ENCODE measurements at regions not wholly inside any gene's neighbourhood (a gene's known extent, or its start where the extent isn't known, plus 50 kb on each side); places are given as distances from the start of the nearest gene placed in this dataset.
A peak's percentile ranks its signal among the peaks of the same experiment; 100 is the strongest.
"Not testable (repeated sequence)": the region's sequence is repeated elsewhere in the genome, so short reads cannot be mapped to it uniquely, and the experiment has no call there.

DNA sequence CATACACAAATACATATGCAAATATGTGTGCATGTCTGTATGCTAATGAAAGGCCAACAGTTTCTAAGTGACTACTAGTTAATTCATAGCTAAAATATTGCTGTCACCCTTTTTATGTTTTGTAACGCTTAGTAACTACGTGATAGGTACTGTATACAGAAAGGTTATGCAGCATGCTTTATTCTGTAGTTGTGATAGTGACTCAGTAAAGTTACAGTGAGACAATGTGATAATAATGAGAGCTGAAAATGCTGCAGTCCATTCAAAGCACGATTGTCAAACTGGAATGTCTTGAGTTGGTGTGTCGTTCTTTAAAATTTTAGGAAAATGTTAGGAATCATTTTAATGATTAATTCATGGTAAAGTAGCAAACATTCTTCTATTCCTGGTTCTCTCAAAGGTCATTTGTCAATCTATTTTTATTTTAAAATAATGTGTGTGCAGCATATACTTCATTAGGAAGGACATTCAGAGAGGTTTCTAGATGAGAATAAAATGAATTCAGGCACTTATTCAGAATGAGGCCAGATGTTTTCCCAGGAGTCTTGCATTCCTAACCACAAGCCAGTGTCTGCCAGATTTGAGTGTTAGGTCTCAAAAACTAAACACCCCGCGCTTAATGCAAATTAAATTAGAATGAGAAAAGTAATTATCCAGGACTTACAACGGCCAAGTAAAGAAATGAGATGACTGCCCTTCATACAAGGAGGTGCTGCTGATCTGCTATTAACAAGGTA is 408.8 kb upstream of the FZD8 start:
- DNase-seq (ENCODE audit: low spot score) = no peak

DNA sequence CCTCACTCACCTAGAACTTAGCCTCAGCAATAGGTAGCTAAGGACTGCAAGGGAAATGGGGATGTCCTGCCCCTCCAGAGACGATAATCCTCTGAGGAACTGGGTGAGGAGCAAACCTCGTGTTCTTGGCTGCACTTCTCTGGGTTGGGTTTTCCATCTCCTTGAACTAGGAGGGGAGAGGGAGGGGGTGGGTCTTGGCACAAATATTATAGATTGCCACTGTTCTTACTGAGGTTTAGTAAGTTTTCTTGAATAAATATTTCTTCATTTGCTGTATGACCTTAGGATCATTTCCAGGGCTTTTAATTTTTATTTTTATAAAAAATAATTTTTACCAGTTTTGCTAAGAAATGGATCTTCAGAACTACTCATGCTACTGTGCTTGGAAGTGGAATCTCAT is 406.7 kb upstream of the FZD8 start:
- no peak for DNase-seq (ENCODE audit: low spot score)

DNA sequence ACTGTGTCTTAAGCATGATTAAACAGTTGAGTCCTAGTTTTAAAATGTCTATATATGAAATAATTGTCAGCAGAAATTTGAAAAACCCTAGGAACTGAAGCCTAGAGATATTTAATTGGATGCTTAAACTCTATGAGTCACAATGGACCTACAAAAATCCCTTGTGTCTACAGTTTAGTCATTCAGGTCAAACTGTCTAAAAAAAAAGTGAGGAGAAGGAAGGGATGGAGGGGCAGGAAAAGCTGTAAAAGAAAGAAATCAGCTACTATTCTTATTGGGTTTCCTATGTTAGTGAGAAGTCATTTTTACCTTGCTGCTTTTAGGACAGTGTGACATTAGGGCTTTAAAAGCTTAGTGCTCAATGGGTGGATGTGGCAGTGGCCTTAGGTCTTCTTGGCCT is 406.1 kb upstream of the FZD8 start:
- DNase-seq (ENCODE audit: low spot score) = no peak

DNA sequence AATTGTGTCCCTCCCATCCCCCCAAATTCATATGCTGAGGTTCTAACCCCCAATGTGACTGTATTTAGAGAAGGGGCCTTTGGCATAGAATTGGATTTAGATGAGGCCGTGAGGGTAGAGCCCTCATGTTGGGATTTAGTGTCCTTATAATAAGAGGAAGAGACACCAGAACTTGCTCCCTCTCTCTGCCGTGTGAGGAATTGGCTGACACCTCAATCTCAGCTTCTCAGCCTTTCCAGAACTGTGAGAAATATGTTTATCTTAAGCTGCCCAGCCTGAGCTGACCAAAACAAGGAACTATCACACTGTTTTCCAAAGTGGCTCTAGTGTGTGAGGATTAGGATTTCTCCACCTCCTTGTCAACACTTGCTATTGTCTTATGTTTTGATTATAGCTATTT is 400.0 kb upstream of the FZD8 start:
- DNase-seq (ENCODE audit: low spot score) = no peak

DNA sequence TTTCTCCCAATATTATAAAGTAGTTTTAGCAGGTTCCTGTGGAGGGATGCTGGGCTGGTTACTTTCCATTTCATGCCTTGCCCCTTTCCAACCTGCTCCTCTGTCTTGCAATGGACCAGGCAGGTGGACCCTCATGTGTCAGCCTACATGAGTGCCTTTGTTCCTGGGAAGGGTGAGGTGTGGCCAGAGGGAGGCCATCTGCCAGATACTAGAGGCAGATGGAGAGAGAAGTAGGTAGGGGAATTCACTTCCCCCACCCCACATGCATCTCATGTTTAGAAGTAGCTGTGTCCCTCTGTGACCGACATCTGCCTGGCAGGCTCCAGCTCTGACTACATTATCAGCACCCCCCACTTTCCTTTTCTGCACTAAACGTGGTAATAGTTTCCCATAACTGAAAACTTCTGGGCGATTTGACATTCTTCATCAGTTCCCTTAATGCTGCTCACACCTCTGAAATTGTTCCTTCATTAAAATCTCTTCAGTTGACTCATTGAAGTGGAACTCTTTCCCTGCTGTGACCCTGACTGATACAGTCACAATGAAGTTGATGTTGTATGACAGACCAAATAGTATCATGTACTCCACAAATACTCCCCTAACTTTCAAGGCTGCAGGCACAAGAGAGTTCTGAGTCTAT is 396.3 kb upstream of the FZD8 start:
- DNase-seq (ENCODE audit: low spot score) = no peak

DNA sequence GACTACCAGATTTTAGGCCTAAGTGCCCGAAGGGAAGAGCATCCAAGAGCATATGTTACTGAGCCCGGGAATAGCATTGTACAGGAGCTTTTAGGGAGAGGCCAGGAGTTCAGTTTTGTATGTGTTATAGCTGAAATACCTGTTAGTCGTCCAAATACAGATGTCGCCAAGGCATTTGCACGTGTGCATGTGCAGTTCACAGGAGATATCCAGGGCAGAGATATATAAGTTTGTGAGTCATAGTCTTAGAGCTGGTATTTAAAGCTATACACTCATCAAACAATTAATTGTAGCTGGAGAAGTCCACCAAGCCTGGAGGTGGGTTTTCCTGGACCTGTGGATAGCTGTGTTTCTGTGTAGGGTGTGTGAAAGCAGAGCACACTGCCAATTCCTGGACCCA is 394.0 kb upstream of the FZD8 start:
- no peak for DNase-seq (ENCODE audit: low spot score)

DNA sequence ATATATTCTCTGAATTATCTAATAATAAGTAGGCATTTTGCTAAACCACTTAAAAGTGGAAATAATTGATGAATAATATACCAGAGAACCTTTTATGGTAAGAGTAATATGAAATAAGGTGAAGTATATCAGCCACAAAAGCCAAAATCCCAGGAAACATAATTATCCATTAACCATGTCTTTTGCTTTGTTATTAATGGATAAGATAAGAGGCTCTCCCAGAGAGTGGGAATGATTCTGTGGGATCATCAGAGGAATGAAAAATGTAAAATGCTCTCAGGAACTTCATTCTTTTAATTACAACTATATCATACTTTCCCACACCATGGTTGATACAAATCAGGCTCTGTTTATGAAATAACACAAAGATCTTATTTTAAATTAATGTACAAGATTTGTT is 391.7 kb upstream of the FZD8 start:
- DNase-seq (ENCODE audit: low spot score) = no peak

DNA sequence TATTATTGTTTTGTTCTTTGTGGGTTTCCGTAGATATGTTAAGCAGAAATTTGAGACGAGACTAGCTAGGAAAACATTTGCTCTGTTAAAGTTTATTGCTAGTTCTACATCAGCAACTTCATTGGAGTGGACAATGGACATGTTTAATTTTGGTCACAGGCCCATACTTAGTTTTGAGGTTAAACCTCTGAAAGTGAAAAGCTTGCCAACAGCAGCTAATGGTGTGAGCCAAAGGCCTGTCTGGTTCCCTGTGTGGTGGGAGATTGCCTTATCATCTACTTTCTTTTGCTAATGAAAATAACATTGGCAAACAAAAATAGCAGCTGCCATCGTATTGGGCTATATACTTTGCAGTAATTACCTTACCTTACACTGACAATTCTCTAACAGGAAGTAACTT is 388.4 kb upstream of the FZD8 start:
- no peak for DNase-seq (ENCODE audit: low spot score)

DNA sequence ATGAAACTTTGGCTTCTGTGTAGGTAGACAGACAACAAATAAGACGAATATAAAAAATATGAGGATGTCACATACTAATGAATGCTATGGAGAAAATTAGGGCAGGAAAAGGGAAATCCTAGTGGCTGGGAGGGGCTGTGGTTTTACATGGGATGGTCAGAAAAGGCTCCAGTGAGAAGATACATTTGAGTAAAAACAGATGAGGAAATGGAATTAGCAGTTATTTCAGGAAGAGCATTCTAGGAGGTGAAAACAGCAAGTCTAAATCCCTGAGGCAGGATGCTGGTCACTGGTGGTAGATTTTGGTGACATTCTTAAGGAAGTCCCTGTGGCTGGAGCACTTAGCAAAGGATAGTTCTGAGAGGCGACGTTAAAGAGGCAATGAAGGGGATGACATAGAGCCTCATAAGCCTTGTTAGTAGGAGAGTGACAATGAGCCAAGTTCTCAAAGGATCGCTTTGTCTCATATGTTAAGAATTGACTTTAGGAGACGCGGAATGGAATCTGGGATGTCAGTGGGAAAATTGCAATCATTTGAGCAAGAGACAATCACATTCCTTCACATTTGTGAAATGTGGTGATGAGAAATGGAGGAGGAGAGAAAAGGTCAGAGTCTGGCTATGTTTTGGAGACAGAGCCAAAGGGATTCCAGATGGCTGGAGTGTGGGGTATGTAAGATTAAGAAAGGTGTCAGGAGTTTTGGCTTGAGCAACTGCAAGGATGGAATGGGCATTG is 384.7 kb upstream of the FZD8 start:
- DNase-seq (ENCODE audit: low spot score) = no peak

DNA sequence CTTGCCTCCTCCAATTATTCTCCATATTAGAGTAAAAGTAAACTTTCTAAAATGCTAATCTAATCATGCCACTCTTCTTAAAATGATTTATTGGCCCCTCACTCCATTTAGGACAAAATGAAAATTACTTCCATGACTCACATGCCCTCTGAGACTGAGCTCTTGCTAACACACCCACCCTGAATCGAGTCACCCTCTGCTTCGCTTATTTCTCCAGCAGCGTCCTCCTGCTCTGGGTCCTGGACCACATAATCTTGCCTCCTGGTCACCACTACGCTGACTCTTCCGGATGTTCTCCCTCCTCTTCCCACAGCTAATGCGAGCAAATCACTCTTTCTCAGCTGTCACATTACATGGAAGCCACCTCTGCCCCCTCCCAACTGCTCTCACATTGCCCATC is 384.0 kb upstream of the FZD8 start:
- no peak for DNase-seq (ENCODE audit: low spot score)

DNA sequence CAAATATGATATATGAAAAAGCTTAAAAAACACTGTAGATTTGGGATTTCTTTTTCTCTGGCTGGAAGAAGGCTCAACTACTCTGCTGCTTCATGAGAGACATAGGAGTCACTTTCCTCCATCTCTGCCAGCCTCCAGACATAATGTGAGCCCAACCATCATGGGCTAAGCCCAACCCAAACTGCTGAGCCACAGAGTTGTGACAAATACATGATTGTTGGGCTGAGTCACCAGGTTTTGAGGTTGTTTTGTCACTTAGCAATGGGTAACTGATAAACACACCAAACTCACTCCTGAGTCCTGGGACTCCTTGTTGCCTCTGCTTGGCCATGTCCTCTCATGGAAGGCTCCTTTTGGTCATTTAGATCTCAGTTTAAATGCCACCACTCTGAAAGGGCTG is 381.8 kb upstream of the FZD8 start:
- DNase-seq (ENCODE audit: low spot score) = peak; percentile 2

DNA sequence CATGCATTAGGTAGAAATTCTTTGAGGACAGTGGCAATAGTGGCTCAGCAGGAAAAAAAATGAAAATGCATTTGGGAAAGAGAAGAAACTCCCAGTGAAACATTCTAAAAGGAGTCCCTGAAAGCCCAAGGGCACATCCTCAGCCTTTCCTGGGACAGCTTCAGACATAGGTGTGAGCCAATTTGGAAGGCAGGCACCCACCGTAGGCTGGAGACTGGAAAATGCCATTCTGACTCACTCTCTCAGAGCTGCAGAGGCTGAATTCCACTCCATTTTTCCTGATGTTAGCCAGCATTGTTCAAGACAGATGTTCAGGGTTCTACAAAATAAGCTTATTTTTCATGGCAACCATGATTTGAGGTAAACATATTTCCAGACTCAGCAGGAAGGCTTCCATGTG is 379.0 kb upstream of the FZD8 start:
- DNase-seq (ENCODE audit: low spot score) = no peak

DNA sequence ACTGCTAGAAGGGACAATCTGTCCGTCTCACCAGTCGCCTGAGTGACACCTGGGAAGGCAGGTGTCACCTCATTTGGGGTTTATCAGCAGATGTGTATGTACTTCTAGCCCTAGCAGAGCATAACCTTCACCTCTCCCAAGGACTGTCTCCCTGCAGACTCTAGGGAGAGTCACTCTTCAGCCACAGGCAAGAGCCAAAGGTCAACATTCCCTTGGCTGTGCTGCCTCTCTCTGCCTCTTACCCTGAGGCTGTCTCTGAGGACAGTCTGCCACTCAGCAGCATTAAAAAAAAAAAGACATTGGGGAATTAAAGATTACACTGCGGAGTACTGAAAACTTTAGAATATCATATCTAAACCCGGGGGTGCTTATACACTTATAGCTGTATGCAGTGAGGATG is 377.7 kb upstream of the FZD8 start:
- no peak for DNase-seq (ENCODE audit: low spot score)

DNA sequence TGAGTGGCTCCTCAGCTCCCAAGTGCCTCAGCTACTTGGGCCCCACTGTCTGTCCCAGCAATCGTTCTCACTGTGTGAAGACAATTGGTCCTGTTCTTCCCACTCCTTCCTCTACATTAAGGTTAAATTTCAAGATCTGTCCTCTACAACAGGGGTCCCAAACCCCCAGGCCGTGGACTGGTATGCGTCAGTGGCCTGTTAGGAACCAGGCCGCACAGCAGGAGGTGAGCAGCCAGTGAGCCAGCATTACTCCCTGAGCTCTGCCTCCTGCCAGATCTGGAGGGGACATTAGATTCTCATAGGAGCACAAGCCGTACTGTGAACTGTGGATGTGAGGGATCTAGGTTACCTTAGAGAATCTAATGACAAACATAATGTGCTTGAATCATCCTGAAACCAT is 376.9 kb upstream of the FZD8 start:
- no peak for DNase-seq (ENCODE audit: low spot score)

DNA sequence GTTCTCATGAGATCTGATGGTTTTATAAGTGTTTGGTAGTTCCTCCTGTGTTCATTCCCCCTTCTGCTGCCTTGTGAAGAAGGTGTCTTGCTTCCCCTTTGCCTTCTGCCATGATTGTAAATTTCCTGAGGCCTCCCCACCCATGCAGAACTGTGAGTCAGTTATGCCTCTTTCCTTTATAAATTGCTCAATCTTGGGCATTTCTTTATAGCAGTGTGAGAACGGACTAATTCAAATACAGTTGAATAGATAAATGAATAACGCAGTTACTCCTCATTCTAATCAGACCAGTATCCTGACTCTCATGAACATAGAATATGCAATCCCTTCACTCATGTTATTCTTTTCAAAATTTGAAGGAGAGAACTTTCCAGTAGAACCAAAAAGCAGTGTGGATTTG is 375.0 kb upstream of the FZD8 start:
- DNase-seq (ENCODE audit: low spot score) = no peak

DNA sequence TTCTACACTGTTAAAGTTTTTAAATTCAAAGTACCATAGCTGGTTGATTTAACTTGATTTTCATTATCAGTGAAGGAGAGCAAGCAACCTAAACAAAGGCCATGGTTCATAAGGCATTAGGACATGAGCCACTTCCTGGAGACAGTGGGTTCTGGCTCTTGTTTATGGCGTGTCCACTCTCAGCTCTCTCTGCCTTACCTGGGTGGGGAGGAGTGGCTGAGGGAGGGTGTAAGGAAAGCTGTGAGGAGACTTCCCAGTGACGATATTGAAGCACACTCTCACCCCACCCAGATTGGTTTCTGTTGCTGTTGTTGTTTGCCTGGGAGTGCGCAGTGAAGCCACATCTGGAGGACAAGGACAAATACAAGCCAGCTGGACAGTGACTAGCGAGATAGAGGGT is 365.3 kb upstream of the FZD8 start:
- no peak for DNase-seq (ENCODE audit: low spot score)

DNA sequence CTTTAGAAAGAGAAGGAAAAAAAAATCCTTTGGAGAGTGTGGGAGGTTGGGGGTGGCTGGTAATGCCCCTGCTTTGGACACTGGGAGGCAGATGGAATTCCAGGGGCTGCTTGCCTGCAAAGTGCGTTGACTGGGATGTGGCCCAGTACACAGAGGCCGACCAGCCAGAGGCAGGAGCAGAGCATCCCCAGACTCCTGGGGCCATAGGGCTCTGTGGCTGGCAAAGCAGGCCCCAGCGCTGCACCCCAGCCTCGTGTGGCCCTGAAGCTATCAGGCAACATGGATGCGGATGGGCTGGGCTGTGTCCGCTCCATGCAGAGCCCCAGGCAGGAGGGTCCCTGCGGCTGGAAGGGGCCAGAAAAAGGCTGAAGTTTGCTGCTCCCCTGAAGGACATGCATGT is 361.6 kb upstream of the FZD8 start:
- DNase-seq (ENCODE audit: low spot score) = no peak

DNA sequence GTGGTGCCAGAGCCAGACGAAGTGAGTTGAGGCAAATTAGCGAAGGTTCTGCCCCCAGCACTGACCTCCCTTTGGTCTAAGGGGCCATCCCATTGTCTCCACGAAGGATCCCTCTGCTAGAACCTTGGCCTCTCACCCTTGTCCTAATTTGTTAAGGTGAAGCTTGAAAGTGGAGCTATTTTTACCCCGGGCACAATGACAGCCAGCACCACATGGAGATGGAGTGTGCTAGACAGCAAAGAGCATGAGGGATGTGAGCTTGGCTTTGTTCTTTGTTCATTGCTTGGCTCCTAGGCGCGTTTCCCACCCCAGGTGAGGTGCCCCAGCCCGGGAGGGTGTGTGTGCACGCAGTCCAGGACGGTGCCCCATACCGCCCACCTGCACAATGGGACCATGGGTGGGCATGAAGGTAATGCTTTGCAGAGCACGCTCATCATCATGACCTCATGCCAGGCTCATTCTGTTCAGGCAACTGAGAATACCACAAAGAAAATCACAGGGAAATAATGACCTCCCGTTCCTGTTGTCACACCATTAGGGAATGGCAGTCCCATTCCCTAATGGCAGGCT is 361.0 kb upstream of the FZD8 start:
- DNase-seq (ENCODE audit: low spot score) = no peak

DNA sequence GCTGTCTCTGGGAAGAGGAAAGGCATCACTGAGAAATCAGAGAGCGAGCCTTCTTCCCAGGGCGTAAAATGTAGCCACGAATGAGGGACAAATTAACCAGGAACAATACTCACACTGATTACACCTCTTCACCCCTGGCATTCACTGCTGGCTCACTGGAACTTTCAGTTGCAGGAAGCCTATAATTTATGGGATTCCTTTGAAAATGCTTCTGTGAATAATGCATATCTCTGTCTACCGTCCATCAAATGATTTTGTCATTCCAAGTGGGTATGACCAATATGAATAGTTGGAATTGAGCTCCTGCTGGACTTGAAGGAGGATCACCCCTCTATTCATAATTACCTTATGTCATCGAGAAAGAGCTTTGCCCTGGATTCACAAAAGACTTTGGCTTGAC is 360.3 kb upstream of the FZD8 start:
- no peak for DNase-seq (ENCODE audit: low spot score)

DNA sequence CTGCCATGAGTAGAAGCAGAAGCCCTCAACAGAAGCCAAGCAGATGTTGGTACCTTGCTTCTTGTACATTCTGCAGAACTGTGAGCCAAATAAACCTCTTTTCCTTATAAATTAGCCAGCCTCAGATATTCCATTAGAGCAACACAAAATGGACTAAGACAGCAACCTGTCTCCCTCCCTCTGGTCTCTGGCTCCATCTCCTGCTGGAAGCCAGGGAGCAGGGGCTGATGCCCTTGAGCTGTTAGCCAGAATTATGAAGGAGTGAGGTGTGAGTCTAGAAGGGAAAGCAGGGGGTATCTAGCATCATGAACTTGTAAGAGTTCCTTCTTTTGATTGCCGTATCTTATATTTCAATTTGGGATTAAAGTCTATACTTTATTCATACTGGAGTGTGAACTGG is 358.7 kb upstream of the FZD8 start:
- DNase-seq (ENCODE audit: low spot score) = not testable (repeated sequence)

DNA sequence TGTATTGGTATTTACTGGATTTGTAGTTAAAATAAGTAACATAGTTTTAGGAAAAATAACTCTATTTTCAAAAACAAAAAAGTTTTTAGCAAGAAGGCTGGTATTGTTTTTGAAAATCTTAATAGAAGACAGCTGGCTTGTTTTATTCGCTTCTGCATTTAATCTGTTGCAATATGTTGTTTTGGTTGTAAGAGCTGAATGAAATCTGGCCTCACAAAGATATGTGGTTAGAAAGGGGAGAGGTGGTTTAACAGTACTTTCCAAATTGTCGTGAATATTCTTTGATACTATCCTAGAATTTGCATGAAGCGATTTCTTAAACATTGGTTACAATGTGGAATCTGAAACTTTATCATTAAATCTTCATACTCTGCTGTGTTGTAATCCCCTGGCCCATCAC is 355.9 kb upstream of the FZD8 start:
- no peak for DNase-seq (ENCODE audit: low spot score)

DNA sequence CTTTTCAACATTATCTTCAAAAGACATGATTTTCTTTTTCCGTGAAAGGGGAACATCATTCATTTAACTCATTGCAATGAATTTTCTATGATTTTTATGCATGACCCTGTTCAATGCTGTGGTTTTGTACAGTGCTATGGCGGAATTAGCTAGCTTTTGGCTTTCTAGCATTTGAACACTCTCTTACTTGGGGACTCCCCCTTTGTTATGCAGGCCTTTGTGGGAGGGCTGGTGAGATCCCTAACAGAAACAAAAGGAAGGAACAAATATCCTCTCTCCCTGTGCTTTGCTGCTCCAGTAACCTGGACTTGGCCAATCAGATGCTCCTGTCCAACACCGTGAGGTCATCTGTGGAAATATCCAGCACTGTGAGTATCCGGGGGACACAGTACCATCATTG is 353.4 kb upstream of the FZD8 start:
- no peak for DNase-seq (ENCODE audit: low spot score)
